ENCODE measurements at regions not wholly inside any gene's neighbourhood (a gene's known extent, or its start where the extent isn't known, plus 50 kb on each side); places are given as distances from the start of the nearest gene placed in this dataset.

DNA sequence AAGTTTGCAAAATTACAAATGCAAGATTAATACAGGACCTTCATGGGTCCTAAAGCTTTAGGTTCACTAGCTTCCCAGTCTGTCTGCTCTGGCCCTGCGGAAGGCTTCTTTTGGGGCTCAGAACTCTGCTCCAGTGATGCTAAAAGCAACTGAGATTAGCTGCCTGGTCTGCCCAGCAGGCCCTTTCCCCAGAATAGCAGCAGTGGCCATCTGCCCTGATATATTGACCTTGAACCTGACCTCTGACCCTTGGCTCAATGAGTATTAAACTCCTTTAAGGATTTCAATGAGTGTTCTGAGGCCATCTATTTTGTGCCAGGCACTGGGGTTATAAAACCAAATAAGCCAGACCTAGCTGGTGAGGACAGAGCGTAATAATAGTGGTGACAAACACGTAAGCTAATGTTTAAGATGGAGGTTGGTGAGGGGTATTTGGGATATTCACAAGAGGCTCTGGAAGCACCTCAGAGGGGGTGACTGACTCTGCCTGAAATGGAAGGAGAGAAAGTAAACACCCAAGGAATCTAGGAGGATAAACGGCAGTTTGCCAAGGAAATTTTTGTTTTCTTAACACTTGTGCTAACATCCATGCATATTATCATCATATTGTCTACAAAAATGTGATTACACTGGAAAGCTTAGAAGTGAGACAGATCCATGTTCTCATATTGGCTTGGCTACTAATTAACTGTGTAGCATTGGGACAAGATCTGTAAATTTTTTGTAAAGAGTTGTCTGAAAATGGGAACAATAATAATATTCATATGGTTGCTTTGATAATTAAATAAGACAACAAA, 50.4 kb upstream of the LCLAT1 start:
- no peak for TF ChIP-seq EGR1 (IDR thresholded peaks at IDR 0.05)
- TF ChIP-seq CREB1 (IDR thresholded peaks at IDR 0.05; ENCODE audit: low read depth), result no peak
- TF ChIP-seq MAX (IDR thresholded peaks at IDR 0.05), result no peak
- no peak for TF ChIP-seq TEAD4 (IDR thresholded peaks at IDR 0.05)
